ENCODE measurements at regions not wholly inside any gene's neighbourhood (a gene's known extent, or its start where the extent isn't known, plus 50 kb on each side); places are given as distances from the start of the nearest gene placed in this dataset.

GRCh38 chr2:57892920-57893319 is 153.7 kb upstream of the VRK2 start:
- H3K4me3 ChIP-seq: no peak overlapping the region
- H3K4me1 ChIP-seq (ENCODE audit: insufficient read depth): no peaks in the 10 kb centered on the region
- no peaks in the 10 kb centered on the region for H3K27me3 ChIP-seq
- no peak for TF ChIP-seq EP300 (IDR thresholded peaks at IDR 0.05)
- TF ChIP-seq CTCF (IDR thresholded peaks at IDR 0.05): no peak
- TF ChIP-seq POLR2A (IDR thresholded peaks at IDR 0.05): no peak
- intact Hi-C loops (cut with DNase I): no loop called here
- H3K27ac ChIP-seq: no peak overlapping the region
- no peaks in the 10 kb centered on the region for H3K36me3 ChIP-seq
- no peaks in the 10 kb centered on the region for H3K9me3 ChIP-seq
- WGBS, 3 donors: 32 to 66% (median 44%) methylated on average over 3 of the region's 3 CpGs
- no peak for DNase-seq

GRCh38 chr2:57893347-57893746 is 153.3 kb upstream of the VRK2 start:
- H3K9me3 ChIP-seq: no peaks in the 10 kb centered on the region
- WGBS, 3 donors: 80 to 82% (median 81%) methylated on average over 6 of the region's 6 CpGs
- H3K4me1 ChIP-seq (ENCODE audit: insufficient read depth): no peaks in the 10 kb centered on the region
- intact Hi-C loops (cut with DNase I): no loop called here
- TF ChIP-seq POLR2A (IDR thresholded peaks at IDR 0.05) (no peak), CTCF (IDR thresholded peaks at IDR 0.05) (no peak), EP300 (IDR thresholded peaks at IDR 0.05) (no peak)
- H3K27ac ChIP-seq: no peak overlapping the region
- H3K4me3 ChIP-seq: no peak overlapping the region
- H3K36me3 ChIP-seq: no peaks in the 10 kb centered on the region
- no peaks in the 10 kb centered on the region for H3K27me3 ChIP-seq
- DNase-seq: no peak

GRCh38 chr2:57893786-57894185 is 152.8 kb upstream of the VRK2 start:
- no peaks in the 10 kb centered on the region for H3K27me3 ChIP-seq
- no peak overlapping the region for H3K27ac ChIP-seq
- WGBS, 3 donors: 85 to 94% (median 88%) methylated on average over 1 of the region's 1 CpG
- no peaks in the 10 kb centered on the region for H3K36me3 ChIP-seq
- H3K9me3 ChIP-seq: no peaks in the 10 kb centered on the region
- no peak for DNase-seq
- intact Hi-C loops (cut with DNase I): no loop called here
- H3K4me3 ChIP-seq: no peak overlapping the region
- no peaks in the 10 kb centered on the region for H3K4me1 ChIP-seq (ENCODE audit: insufficient read depth)
- TF ChIP-seq CTCF (IDR thresholded peaks at IDR 0.05): no peak
- TF ChIP-seq EP300 (IDR thresholded peaks at IDR 0.05): no peak
- no peak for TF ChIP-seq POLR2A (IDR thresholded peaks at IDR 0.05)

GRCh38 chr2:57894381-57894780 is 152.2 kb upstream of the VRK2 start:
- TF ChIP-seq POLR2A (IDR thresholded peaks at IDR 0.05): no peak
- H3K4me1 ChIP-seq (ENCODE audit: insufficient read depth): no peaks in the 10 kb centered on the region
- H3K9me3 ChIP-seq: no peaks in the 10 kb centered on the region
- intact Hi-C loops (cut with DNase I): no loop called here
- 89 to 92% (median 91%) methylated on average over 2 of the region's 2 CpGs for WGBS, 3 donors
- no peaks in the 10 kb centered on the region for H3K27me3 ChIP-seq
- no peak for DNase-seq
- H3K27ac ChIP-seq: no peak overlapping the region
- H3K4me3 ChIP-seq: no peak overlapping the region
- H3K36me3 ChIP-seq: no peaks in the 10 kb centered on the region

- intact Hi-C loops (cut with DNase I): no loop called here
- Histone ChIP-seq H3K4me3 (no peak overlapping the region), H3K27me3 (no peaks in the 10 kb centered on the region), H3K9me3 (no peaks in the 10 kb centered on the region), H3K27ac (no peak overlapping the region), H3K4me1 (ENCODE audit: insufficient read depth) (no peaks in the 10 kb centered on the region), H3K36me3 (no peaks in the 10 kb centered on the region)
- no peak for TF ChIP-seq CTCF (IDR thresholded peaks at IDR 0.05)
- TF ChIP-seq POLR2A (IDR thresholded peaks at IDR 0.05): no peak
- TF ChIP-seq EP300 (IDR thresholded peaks at IDR 0.05): no peak
- WGBS, 3 donors: 87 to 94% (median 88%) methylated on average over 1 of the region's 1 CpG
- DNase-seq: no peak
Observed at GRCh38 chr2:57897920-57898319, 148.7 kb upstream of the VRK2 start.

Data from ovary (tissue), 7 donors.